Uterus (tissue), 2 donors: ENCODE measurements at regions not wholly inside any gene's neighbourhood (a gene's known extent, or its start where the extent isn't known, plus 50 kb on each side); places are given as distances from the start of the nearest gene placed in this dataset.

Experiments used
- POLR2A ChIP-seq, 2 donors: fragments of 450-650 bp; IDR thresholded peaks; one replicate each; pipeline ENCODE4 v1.6.1; 2016; ENCODE audit warnings: antibody characterized with exemption in 2 of 2, mild to moderate bottlenecking in 1 of 2, moderate library complexity in 1 of 2
- TF ChIP-seq, protein P1 (sequence below), 4 experiments: fragments of 200-600 bp in 2 of 4; fragments of 450-650 bp in 2 of 4; sonication (generic) in 2 of 4; IDR thresholded peaks; one replicate each; pipeline ENCODE4 v1.5.1; 2016 to 2019; ENCODE audit warnings: antibody characterized with exemption in 4 of 4, mild to moderate bottlenecking in 2 of 4, moderate library complexity in 1 of 4

GRCh38 chr2:199191461-199191860 is 266.3 kb downstream of the SATB2 start:
- TF ChIP-seq, protein P1, sequence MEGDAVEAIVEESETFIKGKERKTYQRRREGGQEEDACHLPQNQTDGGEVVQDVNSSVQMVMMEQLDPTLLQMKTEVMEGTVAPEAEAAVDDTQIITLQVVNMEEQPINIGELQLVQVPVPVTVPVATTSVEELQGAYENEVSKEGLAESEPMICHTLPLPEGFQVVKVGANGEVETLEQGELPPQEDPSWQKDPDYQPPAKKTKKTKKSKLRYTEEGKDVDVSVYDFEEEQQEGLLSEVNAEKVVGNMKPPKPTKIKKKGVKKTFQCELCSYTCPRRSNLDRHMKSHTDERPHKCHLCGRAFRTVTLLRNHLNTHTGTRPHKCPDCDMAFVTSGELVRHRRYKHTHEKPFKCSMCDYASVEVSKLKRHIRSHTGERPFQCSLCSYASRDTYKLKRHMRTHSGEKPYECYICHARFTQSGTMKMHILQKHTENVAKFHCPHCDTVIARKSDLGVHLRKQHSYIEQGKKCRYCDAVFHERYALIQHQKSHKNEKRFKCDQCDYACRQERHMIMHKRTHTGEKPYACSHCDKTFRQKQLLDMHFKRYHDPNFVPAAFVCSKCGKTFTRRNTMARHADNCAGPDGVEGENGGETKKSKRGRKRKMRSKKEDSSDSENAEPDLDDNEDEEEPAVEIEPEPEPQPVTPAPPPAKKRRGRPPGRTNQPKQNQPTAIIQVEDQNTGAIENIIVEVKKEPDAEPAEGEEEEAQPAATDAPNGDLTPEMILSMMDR (IDR thresholded peaks at IDR 0.05), result no peak
- TF ChIP-seq POLR2A (IDR thresholded peaks at IDR 0.05), result no peak
